HEK293 (cell line): ENCODE measurements at regions not wholly inside any gene's neighbourhood (a gene's known extent, or its start where the extent isn't known, plus 50 kb on each side); places are given as distances from the start of the nearest gene placed in this dataset.

Experiments
- CTCF ChIA-PET: fragments of 350-600 bp; formaldehyde crosslinking; extraction: SDS; loops from one replicate; lab custom pipeline; 2021; ENCODE audit warnings: antibody characterized with exemption; lab: Yijun Ruan, JAX
- POLR2A ChIA-PET: fragments of 300-600 bp; formaldehyde crosslinking; extraction: SDS; loops from one replicate; lab custom pipeline; 2020; ENCODE audit warnings: antibody characterized with exemption, inconsistent platforms; lab: Yijun Ruan, JAX
- H3K27ac ChIP-seq: fragments of 200-500 bp; sonication (Bioruptor generic); 2 replicates; pipeline ENCODE4 v1.5.1; 2014; ENCODE audit warnings: low read depth, low read length, control low read depth, inconsistent platforms; ENCODE audit errors: extremely low read depth
- H3K36me3 ChIP-seq, 2 experiments: fragments of 200-500 bp in 1 of 2; sonication (Bioruptor generic) in 1 of 2; 1 replicate in 1 of 2; 2 replicates in 1 of 2; pipeline ENCODE4 v1.5.1; 2014 to 2017; ENCODE audit warnings: inconsistent platforms in 2 of 2, low read length in 2 of 2; ENCODE audit not compliant: control insufficient read depth in 2 of 2, insufficient read depth in 1 of 2
- H3K4me1 ChIP-seq: fragments of 200-500 bp; sonication (Bioruptor generic); 2 replicates; pipeline ENCODE4 v1.5.1; 2014; ENCODE audit warnings: mild to moderate bottlenecking, low read length, inconsistent platforms; ENCODE audit not compliant: control insufficient read depth, insufficient read depth
- H3K4me3 ChIP-seq: 2 replicates; pipeline ENCODE4 v1.5.1; 2011; ENCODE audit warnings: low read depth, mild to moderate bottlenecking, control low read depth, low read length, moderate library complexity
- H3K9me3 ChIP-seq: fragments of 200-500 bp; sonication (Bioruptor generic); 2 replicates; pipeline ENCODE4 v1.5.1; 2014; ENCODE audit warnings: low read depth, low read length, inconsistent platforms; ENCODE audit not compliant: control insufficient read depth, insufficient read depth
- FEZF1 ChIP-seq: fragments of 450-650 bp; formaldehyde crosslinking; IDR thresholded peaks from 2 replicates; pipeline ENCODE4 v1.5.1; 2016; ENCODE audit warnings: missing biosample characterization, missing genetic modification characterization
- GLI4 ChIP-seq: fragments of 450-650 bp; formaldehyde crosslinking; IDR thresholded peaks from 2 replicates; pipeline ENCODE4 v1.5.1; 2016; ENCODE audit warnings: missing biosample characterization, missing genetic modification characterization
- GLIS1 ChIP-seq: fragments of 450-650 bp; formaldehyde crosslinking; IDR thresholded peaks from 2 replicates; pipeline ENCODE4 v1.5.1; 2016; ENCODE audit warnings: missing biosample characterization, missing genetic modification characterization
- KLF8 ChIP-seq: fragments of 450-650 bp; formaldehyde crosslinking; IDR thresholded peaks from 2 replicates; pipeline ENCODE4 v1.5.1; 2016; ENCODE audit warnings: missing biosample characterization, missing genetic modification characterization
- YY1 ChIP-seq: fragments of 450-650 bp; formaldehyde crosslinking; IDR thresholded peaks from 2 replicates; pipeline ENCODE4 v1.5.1; 2018; ENCODE audit warnings: missing biosample characterization, missing genetic modification characterization
- ZBTB10 ChIP-seq: fragments of 450-650 bp; formaldehyde crosslinking; IDR thresholded peaks from 2 replicates; pipeline ENCODE4 v1.5.1; 2016; ENCODE audit warnings: missing biosample characterization, missing genetic modification characterization
- ZBTB21 ChIP-seq: fragments of 450-650 bp; formaldehyde crosslinking; IDR thresholded peaks from 2 replicates; pipeline ENCODE4 v1.5.1; 2017; ENCODE audit warnings: missing biosample characterization, missing genetic modification characterization
- ZFP3 ChIP-seq: fragments of 450-650 bp; formaldehyde crosslinking; IDR thresholded peaks from 2 replicates; pipeline ENCODE4 v1.5.1; 2016; ENCODE audit warnings: low read depth, missing biosample characterization, missing genetic modification characterization
- ZNF10 ChIP-seq: fragments of 450-650 bp; formaldehyde crosslinking; IDR thresholded peaks from 2 replicates; pipeline ENCODE4 v1.5.1; 2017; ENCODE audit warnings: missing biosample characterization, missing genetic modification characterization
- ZNF114 ChIP-seq: fragments of 450-650 bp; formaldehyde crosslinking; IDR thresholded peaks from 2 replicates; pipeline ENCODE4 v1.5.0; 2017; ENCODE audit warnings: missing biosample characterization, missing genetic modification characterization
- ZNF133 ChIP-seq: fragments of 450-650 bp; formaldehyde crosslinking; IDR thresholded peaks from 2 replicates; pipeline ENCODE4 v1.5.1; 2016; ENCODE audit warnings: missing biosample characterization, missing genetic modification characterization
- ZNF174 ChIP-seq: fragments of 450-650 bp; formaldehyde crosslinking; IDR thresholded peaks from 2 replicates; pipeline ENCODE4 v1.5.0; 2017; ENCODE audit warnings: missing biosample characterization, mild to moderate bottlenecking, missing genetic modification characterization
- ZNF223 ChIP-seq: fragments of 450-650 bp; formaldehyde crosslinking; IDR thresholded peaks from 2 replicates; pipeline ENCODE4 v1.5.1; 2016; ENCODE audit warnings: missing biosample characterization, missing genetic modification characterization
- ZNF23 ChIP-seq: fragments of 450-650 bp; formaldehyde crosslinking; IDR thresholded peaks from 2 replicates; pipeline ENCODE4 v1.5.1; 2016; ENCODE audit warnings: missing biosample characterization, missing genetic modification characterization, borderline replicate concordance
- ZNF24 ChIP-seq: fragments of 450-650 bp; formaldehyde crosslinking; IDR thresholded peaks from 2 replicates; pipeline ENCODE4 v1.5.1; 2016; ENCODE audit warnings: missing biosample characterization, missing genetic modification characterization
- ZNF366 ChIP-seq: fragments of 450-650 bp; formaldehyde crosslinking; conservative IDR thresholded peaks from 2 replicates; pipeline ENCODE4 v1.5.1; 2016; ENCODE audit warnings: missing biosample characterization, missing genetic modification characterization
- ZNF426 ChIP-seq: fragments of 450-650 bp; formaldehyde crosslinking; IDR thresholded peaks from 2 replicates; pipeline ENCODE4 v1.5.1; 2017; ENCODE audit warnings: missing biosample characterization, missing genetic modification characterization, mild to moderate bottlenecking, inconsistent platforms, moderate library complexity
- ZNF473 ChIP-seq: fragments of 450-650 bp; formaldehyde crosslinking; IDR thresholded peaks from 2 replicates; pipeline ENCODE4 v1.5.1; 2017; ENCODE audit warnings: missing biosample characterization, missing genetic modification characterization
- ZNF501 ChIP-seq: fragments of 450-650 bp; formaldehyde crosslinking; IDR thresholded peaks from 2 replicates; pipeline ENCODE4 v1.5.1; 2016; ENCODE audit warnings: missing biosample characterization, missing genetic modification characterization
- ZNF510 ChIP-seq: fragments of 450-650 bp; formaldehyde crosslinking; IDR thresholded peaks from 2 replicates; pipeline ENCODE4 v1.5.1; 2018; ENCODE audit warnings: mild to moderate bottlenecking, missing genetic modification characterization, missing biosample characterization; ENCODE audit not compliant: insufficient replicate concordance
- ZNF514 ChIP-seq: fragments of 450-650 bp; formaldehyde crosslinking; IDR thresholded peaks from 2 replicates; pipeline ENCODE4 v1.5.1; 2016; ENCODE audit warnings: missing biosample characterization, missing genetic modification characterization
- ZNF560 ChIP-seq: fragments of 450-650 bp; formaldehyde crosslinking; IDR thresholded peaks from 2 replicates; pipeline ENCODE4 v1.5.1; 2017; ENCODE audit warnings: missing biosample characterization, missing genetic modification characterization, borderline replicate concordance
- ZNF610 ChIP-seq: fragments of 450-650 bp; formaldehyde crosslinking; IDR thresholded peaks from 2 replicates; pipeline ENCODE4 v1.5.1; 2016; ENCODE audit warnings: missing biosample characterization, missing genetic modification characterization, borderline replicate concordance
- ZNF791 ChIP-seq: fragments of 450-650 bp; formaldehyde crosslinking; IDR thresholded peaks from 2 replicates; pipeline ENCODE4 v1.5.1; 2016; ENCODE audit warnings: missing biosample characterization, missing genetic modification characterization
- ZNF792 ChIP-seq: fragments of 450-650 bp; formaldehyde crosslinking; IDR thresholded peaks from 2 replicates; pipeline ENCODE4 v1.5.1; 2016; ENCODE audit warnings: missing biosample characterization, missing genetic modification characterization
- TF ChIP-seq, protein P1 (sequence below): fragments of 450-650 bp; formaldehyde crosslinking; IDR thresholded peaks from 2 replicates; pipeline ENCODE4 v1.5.1; 2016; ENCODE audit warnings: missing biosample characterization, missing genetic modification characterization
- TF ChIP-seq, protein P2 (sequence below): fragments of 450-650 bp; formaldehyde crosslinking; IDR thresholded peaks from 2 replicates; pipeline ENCODE4 v1.5.1; 2017; ENCODE audit warnings: missing biosample characterization, missing genetic modification characterization
- TF ChIP-seq, protein P3 (sequence below): fragments of 450-650 bp; formaldehyde crosslinking; IDR thresholded peaks from 2 replicates; pipeline ENCODE4 v1.5.1; 2016; ENCODE audit warnings: missing biosample characterization, missing genetic modification characterization

- Histone ChIP-seq H3K4me1 (peaks cover 7% of the 10 kb centered on the region), H3K9me3 (no peaks in the 10 kb centered on the region), H3K36me3 (no peaks in the 10 kb centered on the region), H3K4me3 (no peak overlapping the region), H3K27ac (peak overlapping the region; percentile 20; the same call in 1 of the 2 replicates)
- TF ChIP-seq ZNF426 (tag by site-specific recombination) (no peak), ZBTB21 (tag by site-specific recombination) (no peak), ZNF560 (tag by site-specific recombination) (no peak), ZNF223 (no peak)
- ChIA-PET POLR2A (no interaction called here), CTCF (interaction anchor here (0.7 kb wide), 1 partner anchor 38 kb away, joined by 3 read pairs; no protein-coding TSS in a partner anchor)
Observed at GRCh38 chr15:96046620-96047240, 283.8 kb upstream of the NR2F2 start.

DNA sequence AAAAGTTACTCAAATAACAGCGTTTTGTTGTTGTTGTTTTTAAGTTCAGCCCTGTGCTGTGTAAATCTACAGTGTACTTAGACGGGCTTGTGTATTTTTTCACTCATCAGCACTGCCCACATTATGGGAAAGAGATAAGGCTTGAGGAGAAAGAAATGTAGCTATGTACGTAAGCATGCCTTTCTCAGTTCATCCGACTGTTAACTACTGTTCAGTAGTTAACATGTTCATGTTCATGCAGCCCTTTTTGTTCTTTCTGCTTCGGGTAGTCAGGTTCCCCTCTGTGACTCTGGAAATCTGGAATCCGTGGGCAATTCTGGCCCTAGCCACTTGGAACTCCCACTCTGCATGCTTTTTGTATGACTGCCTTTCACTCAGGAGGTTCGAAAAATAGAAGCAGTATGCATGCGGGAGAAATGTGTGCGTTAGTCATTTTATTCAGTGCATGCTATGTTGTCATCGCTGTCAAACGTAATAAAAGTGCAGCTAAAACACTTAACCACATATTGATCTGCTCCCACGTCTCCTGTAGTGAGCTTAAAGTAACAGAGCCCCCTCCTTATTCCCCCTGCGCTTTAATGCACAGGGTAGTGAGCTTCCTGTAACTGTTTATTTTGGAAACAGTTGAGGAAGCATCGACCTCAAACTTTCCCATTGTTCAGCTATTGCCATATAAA lies 283.1 kb upstream of the NR2F2 start:
- CTCF ChIA-PET, result interaction anchor here (0.5 to 1.4 kb wide), 5 partner anchors 9 to 751 kb away, joined by 3 to 8 read pairs (median 3); no protein-coding TSS in a partner anchor
- peak overlapping the region; percentile 20; the same call in 1 of the 2 replicates for H3K27ac ChIP-seq
- TF ChIP-seq ZNF114, result no peak
- TF ChIP-seq ZNF24 (tag by site-specific recombination), result no peak
- no peak for TF ChIP-seq ZNF366 (tag by site-specific recombination)
- TF ChIP-seq FEZF1 (tag by site-specific recombination), result peak; percentile 99
- no peak for TF ChIP-seq YY1 (tag by site-specific recombination)
- TF ChIP-seq ZBTB10 (tag by site-specific recombination), result no peak
- no peak for TF ChIP-seq ZNF510 (tag by site-specific recombination)
- TF ChIP-seq, protein P1, sequence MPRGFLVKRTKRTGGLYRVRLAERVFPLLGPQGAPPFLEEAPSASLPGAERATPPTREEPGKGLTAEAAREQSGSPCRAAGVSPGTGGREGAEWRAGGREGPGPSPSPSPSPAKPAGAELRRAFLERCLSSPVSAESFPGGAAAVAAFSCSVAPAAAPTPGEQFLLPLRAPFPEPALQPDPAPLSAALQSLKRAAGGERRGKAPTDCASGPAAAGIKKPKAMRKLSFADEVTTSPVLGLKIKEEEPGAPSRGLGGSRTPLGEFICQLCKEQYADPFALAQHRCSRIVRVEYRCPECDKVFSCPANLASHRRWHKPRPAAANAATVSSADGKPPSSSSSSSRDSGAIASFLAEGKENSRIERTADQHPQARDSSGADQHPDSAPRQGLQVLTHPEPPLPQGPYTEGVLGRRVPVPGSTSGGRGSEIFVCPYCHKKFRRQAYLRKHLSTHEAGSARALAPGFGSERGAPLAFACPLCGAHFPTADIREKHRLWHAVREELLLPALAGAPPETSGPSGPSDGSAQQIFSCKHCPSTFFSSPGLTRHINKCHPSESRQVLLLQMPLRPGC (tag by site-specific recombination), result no peak
- no peak for TF ChIP-seq ZNF174 (tag by site-specific recombination)
- TF ChIP-seq GLIS1, result peak; percentile 53; the same call in 1 of the 2 replicates
- TF ChIP-seq GLI4 (tag by site-specific recombination), result no peak
- TF ChIP-seq ZFP3 (tag by site-specific recombination), result no peak
- TF ChIP-seq ZNF133 (tag by site-specific recombination), result no peak
- TF ChIP-seq, protein P2, sequence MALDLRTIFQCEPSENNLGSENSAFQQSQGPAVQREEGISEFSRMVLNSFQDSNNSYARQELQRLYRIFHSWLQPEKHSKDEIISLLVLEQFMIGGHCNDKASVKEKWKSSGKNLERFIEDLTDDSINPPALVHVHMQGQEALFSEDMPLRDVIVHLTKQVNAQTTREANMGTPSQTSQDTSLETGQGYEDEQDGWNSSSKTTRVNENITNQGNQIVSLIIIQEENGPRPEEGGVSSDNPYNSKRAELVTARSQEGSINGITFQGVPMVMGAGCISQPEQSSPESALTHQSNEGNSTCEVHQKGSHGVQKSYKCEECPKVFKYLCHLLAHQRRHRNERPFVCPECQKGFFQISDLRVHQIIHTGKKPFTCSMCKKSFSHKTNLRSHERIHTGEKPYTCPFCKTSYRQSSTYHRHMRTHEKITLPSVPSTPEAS (tag by site-specific recombination), result no peak
- TF ChIP-seq, protein P3, sequence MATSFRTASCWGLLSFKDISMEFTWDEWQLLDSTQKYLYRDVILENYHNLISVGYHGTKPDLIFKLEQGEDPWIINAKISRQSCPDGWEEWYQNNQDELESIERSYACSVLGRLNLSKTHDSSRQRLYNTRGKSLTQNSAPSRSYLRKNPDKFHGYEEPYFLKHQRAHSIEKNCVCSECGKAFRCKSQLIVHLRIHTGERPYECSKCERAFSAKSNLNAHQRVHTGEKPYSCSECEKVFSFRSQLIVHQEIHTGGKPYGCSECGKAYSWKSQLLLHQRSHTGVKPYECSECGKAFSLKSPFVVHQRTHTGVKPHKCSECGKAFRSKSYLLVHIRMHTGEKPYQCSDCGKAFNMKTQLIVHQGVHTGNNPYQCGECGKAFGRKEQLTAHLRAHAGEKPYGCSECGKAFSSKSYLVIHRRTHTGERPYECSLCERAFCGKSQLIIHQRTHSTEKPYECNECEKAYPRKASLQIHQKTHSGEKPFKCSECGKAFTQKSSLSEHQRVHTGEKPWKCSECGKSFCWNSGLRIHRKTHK (tag by site-specific recombination), result no peak
- TF ChIP-seq ZNF10 (tag by site-specific recombination), result no peak
- TF ChIP-seq ZNF501 (tag by site-specific recombination), result no peak
- TF ChIP-seq ZBTB21 (tag by site-specific recombination), result peak; percentile 91
- TF ChIP-seq ZNF610, result no peak
- no peak for TF ChIP-seq KLF8 (tag by site-specific recombination)
- TF ChIP-seq ZNF23 (tag by site-specific recombination), result no peak
- no peak for TF ChIP-seq ZNF473 (tag by site-specific recombination)
- no peak for TF ChIP-seq ZNF791 (tag by site-specific recombination)
- TF ChIP-seq ZNF514, result no peak
- peak; percentile 31; the same call in 1 of the 2 replicates for TF ChIP-seq ZNF792 (tag by site-specific recombination)

More for the DNA sequence above, 283.1 kb upstream of the NR2F2 start:
- Histone ChIP-seq H3K9me3 (no peaks in the 10 kb centered on the region), H3K4me1 (peaks cover 11% of the 10 kb centered on the region), H3K4me3 (no peak overlapping the region), H3K36me3 (no peaks in the 10 kb centered on the region)
- POLR2A ChIA-PET, result interaction anchor here (0.8 to 1.6 kb wide), 2 partner anchors 178 to 284 kb away, joined by 6 read pairs; no protein-coding TSS in a partner anchor
